ENCODE measurements at regions not wholly inside any gene's neighbourhood (a gene's known extent, or its start where the extent isn't known, plus 50 kb on each side); places are given as distances from the start of the nearest gene placed in this dataset.

DNA sequence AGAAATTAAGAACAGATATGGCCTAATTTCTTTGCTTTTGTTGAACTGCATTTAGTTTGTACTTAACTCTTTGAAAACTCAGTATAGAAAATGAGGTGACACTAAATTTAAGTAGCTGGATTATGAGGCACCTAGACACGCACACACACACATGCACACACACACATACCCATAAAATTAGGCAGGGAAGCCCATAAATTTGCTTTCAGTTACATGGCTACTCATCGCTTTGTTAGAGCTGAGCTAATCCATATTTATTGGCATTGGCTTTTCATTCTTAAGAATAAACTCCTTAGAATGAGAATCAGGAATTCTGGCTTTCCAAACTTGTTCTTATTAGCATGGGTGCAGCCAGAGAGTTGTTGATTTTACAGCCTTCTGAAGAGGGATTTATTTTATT lies 61.7 kb upstream of the MBNL2 start:
- Histone ChIP-seq H3K36me3 (ENCODE audit: control insufficient read depth in 2 of 2, extremely low read depth in 1 of 2, insufficient read depth in 2 of 2, low read length in 2 of 2) (no peaks in the 10 kb centered on the region), H3K4me1 (ENCODE audit: control insufficient read depth, extremely low read depth, insufficient read depth, low read length) (no peaks in the 10 kb centered on the region), H3K27ac (ENCODE audit: insufficient read depth, low read depth, low read length) (no peak overlapping the region), H2AFZ (ENCODE audit: low read depth, low read length) (no peak overlapping the region), H4K20me1 (replicated peaks; ENCODE audit: control insufficient read depth, extremely low read depth, insufficient read depth, low read length) (no peaks in the 10 kb centered on the region), H3K9me3 (replicated peaks; ENCODE audit: control insufficient read depth, insufficient read depth, low read length) (no peaks in the 10 kb centered on the region), H3K4me3 (replicated peaks in 1 of 3; ENCODE audit: insufficient read depth in 1 of 3, low read depth in 1 of 3, low read length in 3 of 3) (no peak overlapping the region), H3K27me3 (ENCODE audit: control insufficient read depth in 2 of 2, insufficient read depth in 2 of 2, low read length in 2 of 2) (peaks cover 9 to 11% of the 10 kb centered on the region in 2 experiments), H3K9me1 (replicated peaks; ENCODE audit: control insufficient read depth, extremely low read depth, insufficient read depth, low read length) (no peaks in the 10 kb centered on the region), H3K4me2 (ENCODE audit: insufficient read depth, low read length) (no peak overlapping the region), H3K9ac (replicated peaks; ENCODE audit: extremely low read depth, insufficient read depth, low read length) (no peak overlapping the region), H3K79me2 (ENCODE audit: control insufficient read depth, insufficient read depth, low read length) (no peaks in the 10 kb centered on the region)
- TF ChIP-seq FOS (IDR thresholded peaks at IDR 0.05; ENCODE audit: borderline replicate concordance, insufficient read depth, low read length) (no peak), EZH2 (IDR thresholded peaks at IDR 0.05; ENCODE audit: borderline replicate concordance, low read depth, low read length, severe bottlenecking) (no peak), POLR2A (IDR thresholded peaks at IDR 0.05; ENCODE audit: low read depth, low read length) (no peak), GATA2 (IDR thresholded peaks at IDR 0.05; ENCODE audit: insufficient read depth, insufficient read length, low read depth, low read length) (no peak), POLR2AphosphoS5 (IDR thresholded peaks at IDR 0.05; ENCODE audit: insufficient read depth, low read depth, low read length) (no peak), JUN (IDR thresholded peaks at IDR 0.05; ENCODE audit: borderline replicate concordance, insufficient read depth, insufficient read length, low read depth) (no peak), MYC (IDR thresholded peaks at IDR 0.05; ENCODE audit: low read depth, low read length) (no peak)
- TF ChIP-seq, protein P1, sequence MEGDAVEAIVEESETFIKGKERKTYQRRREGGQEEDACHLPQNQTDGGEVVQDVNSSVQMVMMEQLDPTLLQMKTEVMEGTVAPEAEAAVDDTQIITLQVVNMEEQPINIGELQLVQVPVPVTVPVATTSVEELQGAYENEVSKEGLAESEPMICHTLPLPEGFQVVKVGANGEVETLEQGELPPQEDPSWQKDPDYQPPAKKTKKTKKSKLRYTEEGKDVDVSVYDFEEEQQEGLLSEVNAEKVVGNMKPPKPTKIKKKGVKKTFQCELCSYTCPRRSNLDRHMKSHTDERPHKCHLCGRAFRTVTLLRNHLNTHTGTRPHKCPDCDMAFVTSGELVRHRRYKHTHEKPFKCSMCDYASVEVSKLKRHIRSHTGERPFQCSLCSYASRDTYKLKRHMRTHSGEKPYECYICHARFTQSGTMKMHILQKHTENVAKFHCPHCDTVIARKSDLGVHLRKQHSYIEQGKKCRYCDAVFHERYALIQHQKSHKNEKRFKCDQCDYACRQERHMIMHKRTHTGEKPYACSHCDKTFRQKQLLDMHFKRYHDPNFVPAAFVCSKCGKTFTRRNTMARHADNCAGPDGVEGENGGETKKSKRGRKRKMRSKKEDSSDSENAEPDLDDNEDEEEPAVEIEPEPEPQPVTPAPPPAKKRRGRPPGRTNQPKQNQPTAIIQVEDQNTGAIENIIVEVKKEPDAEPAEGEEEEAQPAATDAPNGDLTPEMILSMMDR (IDR thresholded peaks at IDR 0.05; ENCODE audit: extremely low read depth in 1 of 2, insufficient read depth in 1 of 2, low read depth in 1 of 2, low read length in 2 of 2) = no peak
- TF ChIP-seq, protein P2, sequence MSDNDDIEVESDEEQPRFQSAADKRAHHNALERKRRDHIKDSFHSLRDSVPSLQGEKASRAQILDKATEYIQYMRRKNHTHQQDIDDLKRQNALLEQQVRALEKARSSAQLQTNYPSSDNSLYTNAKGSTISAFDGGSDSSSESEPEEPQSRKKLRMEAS (IDR thresholded peaks at IDR 0.05; ENCODE audit: insufficient read depth, insufficient read length) = no peak
- BruUV-seq (replicated peaks) = no TSS peak
- DNase-seq (ENCODE audit: low read depth, low spot score) = no peak
- ChIA-PET POLR2A (no interaction called here), CTCF (no interaction called here)
- intact Hi-C loops (cut with micrococcal nuclease) = no loop called here
- no peak for FAIRE-seq
- dilution Hi-C loops (cut with MboI; ENCODE audit: extremely low pct_ligation_motif_present, low sequenced_read_pairs) = no loop called here

Measured in endothelial cell of umbilical vein (primary cell).